Suprapubic skin (tissue), 4 donors: ENCODE measurements at regions not wholly inside any gene's neighbourhood (a gene's known extent, or its start where the extent isn't known, plus 50 kb on each side); places are given as distances from the start of the nearest gene placed in this dataset.

Experiments
- DNase-seq, 2 donors: peaks; one replicate each; pipeline ENCODE4 v3.0.0-alpha.2; 2019; ENCODE audit warnings: low spot score in 2 of 2
- H3K27ac ChIP-seq: fragments of 200-600 bp; sonication (generic); one replicate; pipeline ENCODE4 v1.5.1; 2019
- H3K27me3 ChIP-seq: fragments of 200-600 bp; sonication (generic); one replicate; pipeline ENCODE4 v1.5.1; 2019
- H3K36me3 ChIP-seq: fragments of 200-600 bp; sonication (generic); one replicate; pipeline ENCODE4 v1.5.1; 2019
- H3K4me1 ChIP-seq: fragments of 200-600 bp; sonication (generic); one replicate; pipeline ENCODE4 v1.5.1; 2019
- H3K4me3 ChIP-seq: fragments of 200-600 bp; sonication (generic); one replicate; pipeline ENCODE4 v1.5.1; 2019; ENCODE audit warnings: mild to moderate bottlenecking
- H3K9me3 ChIP-seq: fragments of 200-600 bp; sonication (generic); one replicate; pipeline ENCODE4 v1.5.1; 2019
- EP300 ChIP-seq: sonication (generic); formaldehyde crosslinking; IDR thresholded peaks from one replicate; pipeline ENCODE4 v1.6.1; 2017; ENCODE audit warnings: antibody characterized with exemption
- POLR2A ChIP-seq, 2 donors: fragments of 450-650 bp; IDR thresholded peaks; one replicate each; pipeline ENCODE4 v1.6.1; 2017; ENCODE audit warnings: antibody characterized with exemption in 2 of 2, mild to moderate bottlenecking in 2 of 2, moderate library complexity in 2 of 2
- POLR2AphosphoS5 ChIP-seq, 3 donors: sonication (generic); formaldehyde crosslinking; IDR thresholded peaks; one replicate each; pipeline ENCODE4 v1.6.1; 2017; ENCODE audit warnings: antibody characterized with exemption in 3 of 3
- WGBS: methylation state at CpG from one replicate; pipeline ENCODE4 v1.1.5; 2018; 5-methylcytosine and 5-hydroxymethylcytosine counted together
- TF ChIP-seq, protein P1 (sequence below), 2 donors: fragments of 200-600 bp in 1 of 2; fragments of 450-650 bp in 1 of 2; sonication (generic) in 1 of 2; IDR thresholded peaks; one replicate each; pipeline ENCODE4 v1.5.1; 2016 to 2019; ENCODE audit warnings: antibody characterized with exemption in 2 of 2, mild to moderate bottlenecking in 1 of 2, moderate library complexity in 1 of 2

GRCh38 chr10:85048644-85049043 is 720.3 kb downstream of the CCSER2 start:
- H3K9me3 ChIP-seq = no peaks in the 10 kb centered on the region
- WGBS = 82% methylated on average over 2 of the region's 2 CpGs
- no peak overlapping the region for H3K4me3 ChIP-seq
- no peaks in the 10 kb centered on the region for H3K36me3 ChIP-seq
- H3K27me3 ChIP-seq = no peaks in the 10 kb centered on the region
- H3K27ac ChIP-seq = no peak overlapping the region
- TF ChIP-seq, protein P1, sequence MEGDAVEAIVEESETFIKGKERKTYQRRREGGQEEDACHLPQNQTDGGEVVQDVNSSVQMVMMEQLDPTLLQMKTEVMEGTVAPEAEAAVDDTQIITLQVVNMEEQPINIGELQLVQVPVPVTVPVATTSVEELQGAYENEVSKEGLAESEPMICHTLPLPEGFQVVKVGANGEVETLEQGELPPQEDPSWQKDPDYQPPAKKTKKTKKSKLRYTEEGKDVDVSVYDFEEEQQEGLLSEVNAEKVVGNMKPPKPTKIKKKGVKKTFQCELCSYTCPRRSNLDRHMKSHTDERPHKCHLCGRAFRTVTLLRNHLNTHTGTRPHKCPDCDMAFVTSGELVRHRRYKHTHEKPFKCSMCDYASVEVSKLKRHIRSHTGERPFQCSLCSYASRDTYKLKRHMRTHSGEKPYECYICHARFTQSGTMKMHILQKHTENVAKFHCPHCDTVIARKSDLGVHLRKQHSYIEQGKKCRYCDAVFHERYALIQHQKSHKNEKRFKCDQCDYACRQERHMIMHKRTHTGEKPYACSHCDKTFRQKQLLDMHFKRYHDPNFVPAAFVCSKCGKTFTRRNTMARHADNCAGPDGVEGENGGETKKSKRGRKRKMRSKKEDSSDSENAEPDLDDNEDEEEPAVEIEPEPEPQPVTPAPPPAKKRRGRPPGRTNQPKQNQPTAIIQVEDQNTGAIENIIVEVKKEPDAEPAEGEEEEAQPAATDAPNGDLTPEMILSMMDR (IDR thresholded peaks at IDR 0.05) = no peak
- TF ChIP-seq POLR2AphosphoS5 (IDR thresholded peaks at IDR 0.05) (no peak), EP300 (no peak), POLR2A (IDR thresholded peaks at IDR 0.05) (no peak)
- no peaks in the 10 kb centered on the region for H3K4me1 ChIP-seq
- no peak for DNase-seq

DNA sequence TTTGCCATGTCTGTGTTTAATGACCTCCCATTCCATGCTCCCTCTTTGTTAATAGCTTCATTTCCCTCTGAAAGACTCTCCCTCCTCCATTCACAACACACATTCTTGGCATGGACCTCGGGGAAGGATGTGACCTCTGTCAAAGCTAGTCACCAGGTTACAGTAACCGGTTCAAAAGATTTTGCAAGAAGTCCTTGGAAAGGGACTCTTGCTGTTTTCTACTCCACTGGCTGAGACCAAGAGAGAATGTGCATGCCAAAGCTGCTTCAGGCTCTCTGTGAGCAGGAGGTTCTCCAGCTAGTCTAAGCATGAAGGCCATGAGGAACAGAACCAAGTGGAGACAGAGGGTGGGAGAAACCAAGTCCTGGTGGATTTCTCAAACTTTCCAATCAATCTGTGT is 732.6 kb downstream of the CCSER2 start:
- H3K9me3 ChIP-seq = peaks cover 9% of the 10 kb centered on the region
- H3K27ac ChIP-seq = no peak overlapping the region
- H3K4me3 ChIP-seq = no peak overlapping the region
- 58% methylated on average over 2 of the region's 2 CpGs for WGBS
- no peaks in the 10 kb centered on the region for H3K4me1 ChIP-seq
- H3K27me3 ChIP-seq = no peaks in the 10 kb centered on the region
- no peak for DNase-seq
- H3K36me3 ChIP-seq = no peaks in the 10 kb centered on the region
- TF ChIP-seq POLR2AphosphoS5 (IDR thresholded peaks at IDR 0.05) (no peak), POLR2A (IDR thresholded peaks at IDR 0.05) (no peak), EP300 (no peak)
- TF ChIP-seq, protein P1 (IDR thresholded peaks at IDR 0.05) = no peak

GRCh38 chr10:85061401-85061800 is 733.0 kb downstream of the CCSER2 start:
- no peak for DNase-seq
- TF ChIP-seq EP300 (no peak), POLR2AphosphoS5 (IDR thresholded peaks at IDR 0.05) (no peak), POLR2A (IDR thresholded peaks at IDR 0.05) (no peak)
- TF ChIP-seq, protein P1 (IDR thresholded peaks at IDR 0.05) = no peak
- WGBS = 100% methylated on average over 2 of the region's 2 CpGs

GRCh38 chr10:85067955-85068354 is 739.6 kb downstream of the CCSER2 start:
- H3K4me3 ChIP-seq = no peak overlapping the region
- WGBS = 84% methylated on average over 1 of the region's 1 CpG
- H3K27me3 ChIP-seq = no peaks in the 10 kb centered on the region
- no peak overlapping the region for H3K27ac ChIP-seq
- peaks cover 7% of the 10 kb centered on the region for H3K9me3 ChIP-seq
- H3K4me1 ChIP-seq = no peaks in the 10 kb centered on the region
- TF ChIP-seq, protein P1 (IDR thresholded peaks at IDR 0.05) = no peak
- TF ChIP-seq EP300 = no peak
- no peak for TF ChIP-seq POLR2AphosphoS5 (IDR thresholded peaks at IDR 0.05)
- no peak for TF ChIP-seq POLR2A (IDR thresholded peaks at IDR 0.05)
- no peaks in the 10 kb centered on the region for H3K36me3 ChIP-seq
- DNase-seq = no peak

More at GRCh38 chr10:85061401-85061800, 733.0 kb downstream of the CCSER2 start:
- Histone ChIP-seq H3K4me3 (no peak overlapping the region), H3K27me3 (no peaks in the 10 kb centered on the region), H3K36me3 (no peaks in the 10 kb centered on the region), H3K27ac (no peak overlapping the region), H3K4me1 (no peaks in the 10 kb centered on the region), H3K9me3 (peaks cover 7% of the 10 kb centered on the region)

DNA sequence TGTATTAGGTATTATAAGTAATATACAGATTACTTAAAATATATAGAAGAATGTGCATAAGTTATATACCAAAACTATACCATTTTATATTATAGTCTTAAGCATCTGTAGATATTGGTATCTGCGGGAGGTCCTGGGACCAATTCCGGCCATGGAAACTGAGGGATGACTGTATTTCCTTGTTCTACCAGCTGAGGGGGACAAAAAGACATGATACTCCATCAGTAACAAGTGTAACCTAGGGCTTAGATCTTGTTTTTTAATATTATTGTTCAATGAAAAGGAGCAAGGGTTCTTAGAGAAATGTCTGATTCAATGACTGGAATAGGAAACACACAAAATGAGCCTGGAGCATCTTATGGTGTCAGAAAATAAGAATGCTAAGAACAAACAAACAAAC is 752.5 kb downstream of the CCSER2 start:
- Histone ChIP-seq H3K27me3 (no peaks in the 10 kb centered on the region), H3K36me3 (no peaks in the 10 kb centered on the region), H3K9me3 (no peaks in the 10 kb centered on the region), H3K4me3 (no peak overlapping the region), H3K27ac (no peak overlapping the region), H3K4me1 (no peaks in the 10 kb centered on the region)
- WGBS = 84% methylated on average over 2 of the region's 2 CpGs
- TF ChIP-seq POLR2AphosphoS5 (IDR thresholded peaks at IDR 0.05) (no peak), EP300 (no peak), POLR2A (IDR thresholded peaks at IDR 0.05) (no peak)
- TF ChIP-seq, protein P1 (IDR thresholded peaks at IDR 0.05) = no peak
- no peak for DNase-seq
